ENCODE measurements at regions not wholly inside any gene's neighbourhood (a gene's known extent, or its start where the extent isn't known, plus 50 kb on each side); places are given as distances from the start of the nearest gene placed in this dataset.

DNA sequence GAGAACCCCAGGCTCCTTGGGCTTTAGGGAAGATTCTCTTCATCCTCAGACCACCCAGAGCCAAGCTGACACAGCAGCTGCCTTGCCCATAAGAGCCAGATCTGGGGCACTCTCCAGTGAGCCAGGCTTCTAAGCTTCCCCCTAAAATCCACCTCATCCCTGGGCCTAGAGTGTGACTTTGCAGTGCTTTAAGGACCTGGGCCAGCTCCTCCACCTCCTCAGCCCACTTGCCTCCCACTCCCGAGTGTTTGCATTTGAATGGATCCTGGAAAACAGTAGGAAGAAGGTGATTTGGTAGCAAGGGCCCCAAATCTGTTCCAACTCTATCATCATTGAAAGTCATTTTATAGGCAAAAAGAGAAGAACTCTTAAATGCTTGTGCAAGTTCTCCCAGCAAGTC, 108.7 kb upstream of the UBL3 start:
- ATAC-seq (ENCODE audit: insufficient read depth, low read depth) (no peak), DNase-seq (no peak)
- Histone ChIP-seq H3K4me1 (ENCODE audit: insufficient read depth, low read length) (no peaks in the 10 kb centered on the region), H2AFZ (ENCODE audit: low read depth, low read length) (no peak overlapping the region), H3K9ac (ENCODE audit: low read depth, low read length) (no peak overlapping the region), H3K4me3 (ENCODE audit: low read depth in 1 of 2, low read length in 2 of 2) (no peak overlapping the region), H3K36me3 (ENCODE audit: insufficient read depth, low read length) (no peaks in the 10 kb centered on the region), H3K4me2 (ENCODE audit: insufficient read depth, low read length) (no peak overlapping the region), H3K79me2 (ENCODE audit: insufficient read depth, low read length) (no peaks in the 10 kb centered on the region), H3K9me3 (ENCODE audit: insufficient read depth, low read length, severe bottlenecking) (no peaks in the 10 kb centered on the region), H4K20me1 (ENCODE audit: insufficient read depth, low read length) (no peaks in the 10 kb centered on the region), H3K27me3 (ENCODE audit: insufficient read depth, low read length, poor library complexity) (peaks cover 28% of the 10 kb centered on the region), H3K27ac (ENCODE audit: low read length) (no peak overlapping the region)
- no peak for TF ChIP-seq EZH2 (IDR thresholded peaks at IDR 0.05; ENCODE audit: borderline replicate concordance, low read depth, low read length, severe bottlenecking)
- TF ChIP-seq, protein P1, sequence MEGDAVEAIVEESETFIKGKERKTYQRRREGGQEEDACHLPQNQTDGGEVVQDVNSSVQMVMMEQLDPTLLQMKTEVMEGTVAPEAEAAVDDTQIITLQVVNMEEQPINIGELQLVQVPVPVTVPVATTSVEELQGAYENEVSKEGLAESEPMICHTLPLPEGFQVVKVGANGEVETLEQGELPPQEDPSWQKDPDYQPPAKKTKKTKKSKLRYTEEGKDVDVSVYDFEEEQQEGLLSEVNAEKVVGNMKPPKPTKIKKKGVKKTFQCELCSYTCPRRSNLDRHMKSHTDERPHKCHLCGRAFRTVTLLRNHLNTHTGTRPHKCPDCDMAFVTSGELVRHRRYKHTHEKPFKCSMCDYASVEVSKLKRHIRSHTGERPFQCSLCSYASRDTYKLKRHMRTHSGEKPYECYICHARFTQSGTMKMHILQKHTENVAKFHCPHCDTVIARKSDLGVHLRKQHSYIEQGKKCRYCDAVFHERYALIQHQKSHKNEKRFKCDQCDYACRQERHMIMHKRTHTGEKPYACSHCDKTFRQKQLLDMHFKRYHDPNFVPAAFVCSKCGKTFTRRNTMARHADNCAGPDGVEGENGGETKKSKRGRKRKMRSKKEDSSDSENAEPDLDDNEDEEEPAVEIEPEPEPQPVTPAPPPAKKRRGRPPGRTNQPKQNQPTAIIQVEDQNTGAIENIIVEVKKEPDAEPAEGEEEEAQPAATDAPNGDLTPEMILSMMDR (IDR thresholded peaks at IDR 0.05; ENCODE audit: borderline replicate concordance, extremely low read depth, low read length, poor library complexity, severe bottlenecking): no peak

GRCh38 chr13:29958476-29958875, 108.1 kb upstream of the UBL3 start:
- Histone ChIP-seq H3K36me3 (ENCODE audit: insufficient read depth, low read length) (no peaks in the 10 kb centered on the region), H4K20me1 (ENCODE audit: insufficient read depth, low read length) (no peaks in the 10 kb centered on the region), H3K4me1 (ENCODE audit: insufficient read depth, low read length) (no peaks in the 10 kb centered on the region), H3K4me2 (ENCODE audit: insufficient read depth, low read length) (no peak overlapping the region), H3K27ac (ENCODE audit: low read length) (no peak overlapping the region), H3K27me3 (ENCODE audit: insufficient read depth, low read length, poor library complexity) (peaks cover 24% of the 10 kb centered on the region), H3K9me3 (ENCODE audit: insufficient read depth, low read length, severe bottlenecking) (no peaks in the 10 kb centered on the region), H3K9ac (ENCODE audit: low read depth, low read length) (no peak overlapping the region), H3K79me2 (ENCODE audit: insufficient read depth, low read length) (no peaks in the 10 kb centered on the region), H3K4me3 (ENCODE audit: low read depth in 1 of 2, low read length in 2 of 2) (no peak overlapping the region), H2AFZ (ENCODE audit: low read depth, low read length) (no peak overlapping the region)
- TF ChIP-seq, protein P1 (IDR thresholded peaks at IDR 0.05; ENCODE audit: borderline replicate concordance, extremely low read depth, low read length, poor library complexity, severe bottlenecking): no peak
- no peak for TF ChIP-seq EZH2 (IDR thresholded peaks at IDR 0.05; ENCODE audit: borderline replicate concordance, low read depth, low read length, severe bottlenecking)
- no peak for ATAC-seq (ENCODE audit: insufficient read depth, low read depth)
- no peak for DNase-seq

DNA sequence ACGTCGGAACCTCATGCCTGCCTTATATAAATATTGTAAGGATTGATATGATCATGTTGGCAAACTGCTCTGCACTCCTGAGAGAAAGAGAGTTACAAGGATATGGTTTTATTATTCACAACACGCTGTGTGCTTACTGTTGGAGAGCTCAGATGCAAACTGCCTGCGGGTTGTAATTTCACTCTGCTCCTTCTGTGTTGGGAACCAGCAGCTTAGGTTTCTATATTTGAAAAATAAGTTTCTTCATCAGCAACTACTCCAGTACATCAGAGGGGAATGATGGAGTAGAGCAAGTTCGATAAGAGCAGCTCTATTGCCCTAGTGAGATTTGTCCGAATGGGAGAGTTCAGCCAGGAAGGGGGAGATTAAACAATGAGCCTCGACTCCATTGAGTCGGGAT, 106.9 kb upstream of the UBL3 start:
- TF ChIP-seq EZH2 (IDR thresholded peaks at IDR 0.05; ENCODE audit: borderline replicate concordance, low read depth, low read length, severe bottlenecking): no peak
- TF ChIP-seq, protein P1 (IDR thresholded peaks at IDR 0.05; ENCODE audit: borderline replicate concordance, extremely low read depth, low read length, poor library complexity, severe bottlenecking): no peak
- H3K9me3 ChIP-seq (ENCODE audit: insufficient read depth, low read length, severe bottlenecking): no peaks in the 10 kb centered on the region
- no peak overlapping the region for H3K9ac ChIP-seq (ENCODE audit: low read depth, low read length)
- H3K4me2 ChIP-seq (ENCODE audit: insufficient read depth, low read length): no peak overlapping the region
- no peak overlapping the region for H3K27ac ChIP-seq (ENCODE audit: low read length)
- H3K79me2 ChIP-seq (ENCODE audit: insufficient read depth, low read length): no peaks in the 10 kb centered on the region
- no peak for DNase-seq
- no peaks in the 10 kb centered on the region for H3K4me1 ChIP-seq (ENCODE audit: insufficient read depth, low read length)
- H3K27me3 ChIP-seq (ENCODE audit: insufficient read depth, low read length, poor library complexity): peaks cover 24% of the 10 kb centered on the region
- no peak overlapping the region for H3K4me3 ChIP-seq (ENCODE audit: low read depth in 1 of 2, low read length in 2 of 2)
- H2AFZ ChIP-seq (ENCODE audit: low read depth, low read length): no peak overlapping the region
- no peaks in the 10 kb centered on the region for H3K36me3 ChIP-seq (ENCODE audit: insufficient read depth, low read length)
- ATAC-seq (ENCODE audit: insufficient read depth, low read depth): no peak
- no peaks in the 10 kb centered on the region for H4K20me1 ChIP-seq (ENCODE audit: insufficient read depth, low read length)

DNA sequence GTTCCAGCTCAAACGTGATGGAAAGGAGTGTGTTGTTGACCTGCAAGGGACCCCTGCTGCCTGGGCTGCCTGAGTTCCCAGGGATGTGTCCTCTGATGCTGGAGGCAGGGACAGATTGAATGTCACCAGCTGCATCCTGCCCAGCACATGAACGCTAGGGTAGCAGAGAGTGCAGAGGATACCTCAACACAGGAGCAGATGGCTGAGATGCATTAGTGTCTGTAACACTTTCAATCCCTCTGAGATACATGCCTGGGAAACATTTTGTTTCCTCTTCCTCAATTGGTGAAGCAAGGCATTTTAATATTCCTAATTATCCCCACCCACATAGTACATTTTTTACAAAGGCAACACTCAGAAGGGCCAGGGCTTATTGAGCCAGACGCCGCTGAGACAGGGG, 106.4 kb upstream of the UBL3 start:
- H3K27me3 ChIP-seq (ENCODE audit: insufficient read depth, low read length, poor library complexity): peaks cover 24% of the 10 kb centered on the region
- no peaks in the 10 kb centered on the region for H4K20me1 ChIP-seq (ENCODE audit: insufficient read depth, low read length)
- no peaks in the 10 kb centered on the region for H3K36me3 ChIP-seq (ENCODE audit: insufficient read depth, low read length)
- H2AFZ ChIP-seq (ENCODE audit: low read depth, low read length): no peak overlapping the region
- TF ChIP-seq, protein P1 (IDR thresholded peaks at IDR 0.05; ENCODE audit: borderline replicate concordance, extremely low read depth, low read length, poor library complexity, severe bottlenecking): no peak
- TF ChIP-seq EZH2 (IDR thresholded peaks at IDR 0.05; ENCODE audit: borderline replicate concordance, low read depth, low read length, severe bottlenecking): no peak
- no peak overlapping the region for H3K4me2 ChIP-seq (ENCODE audit: insufficient read depth, low read length)
- no peak overlapping the region for H3K27ac ChIP-seq (ENCODE audit: low read length)
- DNase-seq (no peak), ATAC-seq (ENCODE audit: insufficient read depth, low read depth) (no peak)
- no peak overlapping the region for H3K9ac ChIP-seq (ENCODE audit: low read depth, low read length)
- no peaks in the 10 kb centered on the region for H3K79me2 ChIP-seq (ENCODE audit: insufficient read depth, low read length)
- H3K4me3 ChIP-seq (ENCODE audit: low read depth in 1 of 2, low read length in 2 of 2): no peak overlapping the region
- H3K9me3 ChIP-seq (ENCODE audit: insufficient read depth, low read length, severe bottlenecking): no peaks in the 10 kb centered on the region
- H3K4me1 ChIP-seq (ENCODE audit: insufficient read depth, low read length): no peaks in the 10 kb centered on the region
